Astrocyte (in vitro differentiated cells and primary cell): ENCODE measurements at regions not wholly inside any gene's neighbourhood (a gene's known extent, or its start where the extent isn't known, plus 50 kb on each side); places are given as distances from the start of the nearest gene placed in this dataset.

Experiments
- DNase-seq: peaks from one replicate; pipeline ENCODE4 v3.0.0-alpha.2; 2010; ENCODE audit warnings: low read depth
- FAIRE-seq: peaks from 2 replicates; lab custom pipeline; 2011; peaks lifted over from hg19 to GRCh38; lab: Jason Lieb, UNC
- H2AFZ ChIP-seq: 2 replicates; pipeline ENCODE4 v1.6.0; 2012; ENCODE audit warnings: low read depth, low read length, inconsistent platforms
- H3K27ac ChIP-seq: 2 replicates; pipeline ENCODE4 v1.5.1; 2011; ENCODE audit warnings: low read depth, low read length, inconsistent platforms
- H3K27me3 ChIP-seq: 2 replicates; pipeline ENCODE4 v1.6.0; 2011; ENCODE audit warnings: low read length, inconsistent platforms; ENCODE audit not compliant: insufficient read depth
- H3K36me3 ChIP-seq: 2 replicates; pipeline ENCODE4 v1.5.1; 2011; ENCODE audit warnings: low read length, inconsistent platforms; ENCODE audit not compliant: insufficient read depth
- H3K4me1 ChIP-seq: 2 replicates; pipeline ENCODE4 v1.5.1; 2011; ENCODE audit warnings: low read length, inconsistent platforms; ENCODE audit not compliant: insufficient read depth
- H3K4me2 ChIP-seq: 2 replicates; pipeline ENCODE4 v1.6.0; 2012; ENCODE audit warnings: low read length, inconsistent platforms
- H3K4me3 ChIP-seq: 2 replicates; pipeline ENCODE4 v1.5.1; 2011; ENCODE audit warnings: low read depth, mild to moderate bottlenecking, low read length, inconsistent platforms; ENCODE audit not compliant: insufficient read depth
- H3K79me2 ChIP-seq: 2 replicates; pipeline ENCODE4 v1.6.0; 2012; ENCODE audit warnings: mild to moderate bottlenecking, low read length, inconsistent platforms; ENCODE audit not compliant: insufficient read depth
- H3K9ac ChIP-seq: 2 replicates; pipeline ENCODE4 v1.6.0; 2012; ENCODE audit warnings: mild to moderate bottlenecking, low read length, inconsistent platforms
- H3K9me3 ChIP-seq: 2 replicates; pipeline ENCODE4 v1.5.1; 2012; ENCODE audit warnings: low read depth, mild to moderate bottlenecking, low read length, inconsistent platforms; ENCODE audit not compliant: insufficient read depth
- H4K20me1 ChIP-seq: 2 replicates; pipeline ENCODE4 v1.6.0; 2012; ENCODE audit warnings: low read length, inconsistent platforms; ENCODE audit not compliant: insufficient read depth
- H3K27ac Mint-ChIP-seq: one replicate; pipeline ENCODE4 v1.8.0; 2021; ENCODE audit warnings: mild to moderate bottlenecking, mixed read lengths; ENCODE audit not compliant: unreplicated experiment
- H3K27me3 Mint-ChIP-seq: one replicate; pipeline ENCODE4 v1.8.0; 2021; ENCODE audit warnings: low read depth, mixed read lengths; ENCODE audit not compliant: unreplicated experiment
- H3K36me3 Mint-ChIP-seq: one replicate; pipeline ENCODE4 v1.8.0; 2021; ENCODE audit warnings: low read depth, mixed read lengths; ENCODE audit not compliant: unreplicated experiment
- H3K4me1 Mint-ChIP-seq: one replicate; pipeline ENCODE4 v1.8.0; 2021; ENCODE audit warnings: low read depth, mixed read lengths; ENCODE audit not compliant: unreplicated experiment
- H3K4me3 Mint-ChIP-seq: one replicate; pipeline ENCODE4 v1.8.0; 2021; ENCODE audit warnings: mild to moderate bottlenecking, moderate library complexity, mixed read lengths; ENCODE audit not compliant: unreplicated experiment
- H3K9me3 Mint-ChIP-seq: one replicate; pipeline ENCODE4 v1.8.0; 2021; ENCODE audit warnings: mild to moderate bottlenecking, mixed read lengths; ENCODE audit not compliant: unreplicated experiment
- EZH2 ChIP-seq: IDR thresholded peaks from 2 replicates; pipeline ENCODE4 v1.6.1; 2012; ENCODE audit warnings: mild to moderate bottlenecking, low read length, inconsistent platforms; ENCODE audit not compliant: insufficient read depth
- TF ChIP-seq, protein P1 (sequence below): IDR thresholded peaks from 2 replicates; pipeline ENCODE4 v1.5.1; 2011; ENCODE audit warnings: low read depth, mild to moderate bottlenecking, inconsistent platforms, low read length, moderate library complexity; ENCODE audit not compliant: insufficient read depth

GRCh38 chr13:81018936-81019335 lies 678.0 kb upstream of the SPRY2 start:
- Histone ChIP-seq H3K4me2 (no peak overlapping the region), H3K79me2 (no peaks in the 10 kb centered on the region), H3K9ac (no peak overlapping the region), H3K27ac (no peak overlapping the region), H3K4me3 (no peak overlapping the region), H3K36me3 (no peaks in the 10 kb centered on the region), H3K9me3 (no peaks in the 10 kb centered on the region), H3K4me1 (no peaks in the 10 kb centered on the region), H2AFZ (no peak overlapping the region), H3K27me3 (no peaks in the 10 kb centered on the region), H4K20me1 (no peaks in the 10 kb centered on the region)
- H3K36me3 Mint-ChIP-seq, result peaks cover 1% of the 10 kb centered on the region
- TF ChIP-seq, protein P1, sequence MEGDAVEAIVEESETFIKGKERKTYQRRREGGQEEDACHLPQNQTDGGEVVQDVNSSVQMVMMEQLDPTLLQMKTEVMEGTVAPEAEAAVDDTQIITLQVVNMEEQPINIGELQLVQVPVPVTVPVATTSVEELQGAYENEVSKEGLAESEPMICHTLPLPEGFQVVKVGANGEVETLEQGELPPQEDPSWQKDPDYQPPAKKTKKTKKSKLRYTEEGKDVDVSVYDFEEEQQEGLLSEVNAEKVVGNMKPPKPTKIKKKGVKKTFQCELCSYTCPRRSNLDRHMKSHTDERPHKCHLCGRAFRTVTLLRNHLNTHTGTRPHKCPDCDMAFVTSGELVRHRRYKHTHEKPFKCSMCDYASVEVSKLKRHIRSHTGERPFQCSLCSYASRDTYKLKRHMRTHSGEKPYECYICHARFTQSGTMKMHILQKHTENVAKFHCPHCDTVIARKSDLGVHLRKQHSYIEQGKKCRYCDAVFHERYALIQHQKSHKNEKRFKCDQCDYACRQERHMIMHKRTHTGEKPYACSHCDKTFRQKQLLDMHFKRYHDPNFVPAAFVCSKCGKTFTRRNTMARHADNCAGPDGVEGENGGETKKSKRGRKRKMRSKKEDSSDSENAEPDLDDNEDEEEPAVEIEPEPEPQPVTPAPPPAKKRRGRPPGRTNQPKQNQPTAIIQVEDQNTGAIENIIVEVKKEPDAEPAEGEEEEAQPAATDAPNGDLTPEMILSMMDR, result no peak
- no peak for TF ChIP-seq EZH2
- FAIRE-seq (no peak), DNase-seq (no peak)
- H3K4me3 Mint-ChIP-seq, result no peak overlapping the region
- no peak overlapping the region for H3K27ac Mint-ChIP-seq
- no peaks in the 10 kb centered on the region for H3K4me1 Mint-ChIP-seq
- no peaks in the 10 kb centered on the region for H3K27me3 Mint-ChIP-seq
- peaks cover 2% of the 10 kb centered on the region for H3K9me3 Mint-ChIP-seq

- no peak for TF ChIP-seq EZH2
- TF ChIP-seq, protein P1, result peak; percentile 36
- H2AFZ ChIP-seq, result no peak overlapping the region
- H3K27ac ChIP-seq, result no peak overlapping the region
- no peaks in the 10 kb centered on the region for H3K9me3 Mint-ChIP-seq
- H3K36me3 ChIP-seq, result no peaks in the 10 kb centered on the region
- no peaks in the 10 kb centered on the region for H3K27me3 Mint-ChIP-seq
- H3K4me3 Mint-ChIP-seq, result no peak overlapping the region
- peaks cover 1% of the 10 kb centered on the region for H3K36me3 Mint-ChIP-seq
- no peak for FAIRE-seq
- no peak overlapping the region for H3K9ac ChIP-seq
- no peak overlapping the region for H3K27ac Mint-ChIP-seq
- H3K4me3 ChIP-seq, result no peak overlapping the region
- H3K9me3 ChIP-seq, result no peaks in the 10 kb centered on the region
- no peaks in the 10 kb centered on the region for H3K27me3 ChIP-seq
- H3K4me1 Mint-ChIP-seq, result no peaks in the 10 kb centered on the region
- H4K20me1 ChIP-seq, result no peaks in the 10 kb centered on the region
- H3K79me2 ChIP-seq, result no peaks in the 10 kb centered on the region
- no peak overlapping the region for H3K4me2 ChIP-seq
- DNase-seq, result peak; percentile 13
- no peaks in the 10 kb centered on the region for H3K4me1 ChIP-seq
Measured at GRCh38 chr13:81017513-81018152, 676.7 kb upstream of the SPRY2 start.

GRCh38 chr13:81012031-81012430 lies 671.1 kb upstream of the SPRY2 start:
- no peaks in the 10 kb centered on the region for H3K4me1 Mint-ChIP-seq
- H3K4me3 Mint-ChIP-seq, result no peak overlapping the region
- H3K27me3 ChIP-seq, result no peaks in the 10 kb centered on the region
- H3K79me2 ChIP-seq, result no peaks in the 10 kb centered on the region
- no peaks in the 10 kb centered on the region for H3K27me3 Mint-ChIP-seq
- DNase-seq, result no peak
- peaks cover 9% of the 10 kb centered on the region for H3K9me3 Mint-ChIP-seq
- no peak overlapping the region for H3K27ac ChIP-seq
- no peak overlapping the region for H2AFZ ChIP-seq
- H3K9me3 ChIP-seq, result no peaks in the 10 kb centered on the region
- H3K4me3 ChIP-seq, result no peak overlapping the region
- no peak overlapping the region for H3K27ac Mint-ChIP-seq
- FAIRE-seq, result no peak
- H3K4me2 ChIP-seq, result no peak overlapping the region
- H3K36me3 Mint-ChIP-seq, result no peaks in the 10 kb centered on the region
- H4K20me1 ChIP-seq, result no peaks in the 10 kb centered on the region
- H3K36me3 ChIP-seq, result no peaks in the 10 kb centered on the region
- H3K4me1 ChIP-seq, result no peaks in the 10 kb centered on the region
- H3K9ac ChIP-seq, result no peak overlapping the region
- TF ChIP-seq, protein P1, result no peak
- TF ChIP-seq EZH2, result no peak
